Suppressor macrophage (primary cell): ENCODE measurements at regions not wholly inside any gene's neighbourhood (a gene's known extent, or its start where the extent isn't known, plus 50 kb on each side); places are given as distances from the start of the nearest gene placed in this dataset.

ENCODE experiments used
- DNase-seq, 4 experiments: peaks; one replicate each; pipeline ENCODE4 v3.0.0-alpha.2; 2020 to 2022

DNA sequence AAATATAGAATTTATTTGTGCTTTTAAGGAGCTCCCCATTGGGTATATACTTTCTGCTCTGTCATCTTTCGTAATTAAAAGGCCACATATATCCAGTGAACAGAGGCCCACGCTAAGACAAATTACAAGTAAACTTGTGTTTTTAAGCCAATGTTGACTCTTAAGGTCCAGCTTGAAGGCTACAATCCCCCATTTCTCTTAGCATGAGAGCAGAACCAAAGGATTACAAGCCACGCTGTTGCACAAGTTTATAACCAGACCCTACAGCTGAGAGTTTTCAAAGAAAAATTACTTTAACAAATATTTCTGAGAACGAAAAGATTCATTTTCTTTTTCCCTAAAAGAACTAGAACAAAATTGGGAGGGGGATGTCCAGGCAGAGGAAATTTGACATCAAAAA is 471.0 kb downstream of the TXNL1 start:
- no peak for DNase-seq

DNA sequence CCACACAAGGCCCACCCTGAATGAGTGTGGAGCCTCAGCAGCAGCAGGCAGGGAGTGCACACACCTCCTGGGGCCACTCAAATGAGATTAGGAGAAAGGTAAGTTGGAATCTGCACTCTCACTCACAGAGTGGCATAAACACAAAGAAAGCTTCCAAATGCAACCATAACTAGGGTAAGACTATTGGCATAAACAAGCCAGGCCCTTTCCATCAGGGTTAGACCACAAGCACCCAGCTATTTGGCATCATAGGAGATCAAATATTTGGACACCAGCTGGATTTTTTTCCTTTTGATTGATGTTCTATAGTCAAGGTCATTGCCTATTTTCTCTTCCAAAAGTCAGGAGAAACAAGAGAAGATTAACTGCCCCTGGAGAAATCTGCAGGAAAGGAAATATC is 471.5 kb downstream of the TXNL1 start:
- no peak for DNase-seq

GRCh38 chr18:56165601-56166355 is 472.6 kb downstream of the TXNL1 start:
- DNase-seq = peak in 3 of 4 experiments; percentile 23 to 40 (median 29)

DNA sequence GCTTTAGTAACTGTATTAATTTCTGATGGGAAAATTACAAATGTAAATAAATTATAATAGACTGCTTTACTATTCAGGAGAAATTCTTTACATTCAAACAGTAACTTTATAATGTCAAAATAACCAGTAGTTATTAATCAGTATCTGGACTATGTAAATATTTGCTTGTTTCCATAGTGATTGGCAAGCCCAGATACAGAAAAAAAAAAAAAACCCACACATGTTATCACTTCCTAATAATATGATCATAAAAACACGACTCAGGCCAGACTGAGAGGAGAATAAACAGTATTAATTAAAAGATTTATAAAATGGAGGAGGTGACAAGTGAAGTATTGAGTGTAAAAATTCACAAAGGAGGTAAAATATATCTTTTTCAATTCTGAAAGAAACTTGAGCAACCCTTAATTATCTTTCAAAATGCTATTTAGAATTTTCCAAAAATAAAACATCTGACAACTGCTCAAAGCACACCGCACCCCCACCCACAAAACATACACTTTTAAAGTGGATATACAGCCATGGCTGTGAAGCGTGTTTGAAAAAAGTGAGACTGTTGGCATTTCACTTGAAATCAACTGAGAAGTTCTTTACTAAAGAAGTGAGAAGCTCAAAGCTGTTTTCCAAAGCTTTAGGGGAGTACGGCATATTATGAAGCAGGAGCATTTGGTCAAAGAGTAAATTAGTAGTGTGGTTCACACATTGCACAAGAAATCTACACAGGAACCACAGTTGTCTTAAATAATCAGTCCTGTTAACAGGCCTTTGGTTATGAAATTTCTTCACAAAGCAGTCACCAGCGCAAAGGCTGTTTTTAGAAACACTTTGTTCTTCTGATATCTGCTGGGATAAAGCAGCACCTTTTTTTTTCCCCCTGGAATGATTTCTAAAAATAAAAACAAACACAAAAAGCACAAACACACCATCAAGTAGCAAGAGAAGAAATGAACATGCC is 475.8 kb downstream of the TXNL1 start:
- DNase-seq = peak in 3 of 4 experiments; percentile 4 to 51 (median 50)

DNA sequence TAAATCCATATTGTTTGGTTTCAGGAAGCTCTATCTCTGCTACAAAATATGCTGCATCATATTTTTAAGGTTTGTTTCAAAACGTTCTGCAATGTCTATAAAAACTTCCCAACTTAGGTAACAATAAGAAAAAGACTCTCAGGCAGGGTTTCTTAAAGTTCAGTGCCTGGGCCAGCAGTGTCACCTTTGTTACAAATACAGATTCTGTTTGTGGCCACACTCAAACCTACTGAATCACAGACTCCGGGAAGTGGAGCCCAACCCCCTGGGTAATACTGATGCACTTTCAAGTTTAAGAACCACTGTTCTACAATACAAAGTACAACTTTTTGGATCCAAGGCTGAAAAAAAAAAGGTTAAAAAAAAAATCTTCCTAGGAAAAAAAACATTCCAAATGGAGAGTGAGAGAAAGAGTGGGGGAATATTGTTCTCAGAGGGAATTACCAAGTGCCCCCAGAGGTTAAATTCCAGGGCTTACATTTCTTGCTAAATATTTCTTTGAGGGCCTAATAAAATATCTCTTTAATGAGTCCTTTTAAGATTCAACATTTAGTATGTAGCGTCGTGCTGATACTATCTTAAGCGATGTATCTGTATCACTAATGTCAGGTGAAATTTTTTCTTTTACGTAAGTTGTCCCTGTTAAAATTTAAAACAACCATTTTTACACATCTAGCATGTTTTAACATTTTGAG is 476.7 kb downstream of the TXNL1 start:
- peak in 2 of 4 experiments; percentile 5 to 10 for DNase-seq

DNA sequence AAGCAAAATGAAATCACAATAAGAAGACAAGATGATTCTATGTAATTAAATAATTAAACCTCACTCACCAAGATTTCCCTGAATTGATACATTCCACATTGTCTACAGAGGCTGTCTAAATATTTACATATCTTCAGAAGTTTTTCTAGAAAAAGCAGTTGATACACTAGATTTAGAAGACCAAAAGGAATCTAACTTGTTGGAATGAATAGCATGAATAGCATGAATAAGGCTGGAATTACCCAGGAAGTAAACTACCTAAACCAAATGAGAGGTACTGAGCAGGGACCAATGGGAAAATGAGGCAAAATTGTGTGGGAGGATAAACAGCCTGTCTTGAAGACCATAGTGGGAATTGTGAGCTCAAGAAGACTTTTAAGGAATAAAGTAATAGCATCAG is 479.7 kb downstream of the TXNL1 start:
- DNase-seq = no peak

DNA sequence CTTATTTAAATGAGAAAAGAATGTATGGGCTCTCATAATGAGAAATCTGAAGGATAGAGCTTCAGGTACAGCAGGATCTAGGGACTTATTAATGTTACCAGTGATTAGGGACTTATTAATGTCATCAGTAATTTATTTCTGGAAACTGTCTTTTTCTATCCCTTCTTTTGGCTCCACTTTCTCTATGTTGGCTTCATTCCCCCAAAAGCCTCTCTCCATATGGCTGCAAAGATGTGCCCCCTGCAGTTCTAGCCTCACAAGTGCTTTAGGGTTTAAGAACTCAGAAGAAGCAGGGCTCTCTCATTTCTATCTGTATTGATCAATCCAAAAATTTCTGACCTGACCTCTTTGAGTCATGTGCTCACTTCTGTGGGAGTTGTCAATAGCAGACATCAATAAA is 480.9 kb downstream of the TXNL1 start:
- no peak for DNase-seq

DNA sequence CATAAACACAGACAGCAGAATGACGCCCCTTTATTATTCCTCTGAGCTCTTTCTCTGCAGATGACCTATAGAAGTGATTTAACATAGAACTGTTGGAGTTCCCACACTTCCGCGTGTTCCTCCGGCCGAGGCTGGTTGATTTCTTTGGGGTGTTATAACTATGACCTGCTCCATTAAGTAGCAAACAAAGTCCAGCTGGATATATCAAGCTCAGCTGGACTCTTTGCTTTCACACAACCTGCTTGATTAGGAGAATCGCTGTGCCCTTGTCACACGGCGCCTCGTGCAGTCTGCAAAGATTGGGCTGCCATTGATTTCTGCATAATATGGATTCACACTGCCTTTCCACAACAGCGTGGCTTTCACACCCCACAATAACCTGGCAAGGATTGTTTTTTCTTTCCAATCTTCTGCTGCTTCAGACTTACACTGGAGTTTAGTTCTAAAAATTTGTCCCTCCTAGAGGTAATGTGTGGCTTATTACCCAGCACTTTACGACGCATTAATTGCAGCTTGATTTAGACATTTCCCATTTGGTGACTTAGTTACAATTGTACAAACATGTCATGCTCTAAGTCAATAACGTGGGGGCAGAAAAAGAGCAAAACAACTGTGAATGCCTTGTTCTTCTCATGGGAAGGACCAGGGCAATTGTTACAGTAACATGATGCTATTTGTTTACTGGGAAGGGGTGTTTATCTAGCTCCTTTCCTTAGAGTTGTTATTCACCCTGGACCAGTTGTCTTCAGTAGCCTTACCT is 485.7 kb downstream of the TXNL1 start:
- no peak for DNase-seq

DNA sequence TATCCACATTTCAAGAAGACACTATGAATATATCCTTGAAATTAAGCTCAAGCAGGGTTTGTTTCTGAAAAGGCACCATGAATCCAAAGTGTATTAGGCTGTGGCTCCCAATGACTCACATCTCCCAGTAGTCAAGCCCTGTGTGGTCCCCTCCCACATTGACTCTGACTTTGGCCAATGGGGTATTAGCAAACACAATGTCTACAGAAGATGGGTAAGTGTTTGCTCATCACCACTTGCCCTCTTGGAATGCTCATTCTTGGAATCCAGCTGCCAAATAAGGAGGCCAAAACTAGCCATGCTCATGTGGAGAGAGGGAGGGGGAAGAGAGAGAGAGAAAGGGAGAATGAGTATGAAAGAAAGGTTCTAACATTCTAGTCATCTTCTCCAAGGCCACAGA is 490.0 kb downstream of the TXNL1 start:
- DNase-seq = no peak

GRCh38 chr18:56146565-56146964 is 491.8 kb downstream of the TXNL1 start:
- DNase-seq = no peak

DNA sequence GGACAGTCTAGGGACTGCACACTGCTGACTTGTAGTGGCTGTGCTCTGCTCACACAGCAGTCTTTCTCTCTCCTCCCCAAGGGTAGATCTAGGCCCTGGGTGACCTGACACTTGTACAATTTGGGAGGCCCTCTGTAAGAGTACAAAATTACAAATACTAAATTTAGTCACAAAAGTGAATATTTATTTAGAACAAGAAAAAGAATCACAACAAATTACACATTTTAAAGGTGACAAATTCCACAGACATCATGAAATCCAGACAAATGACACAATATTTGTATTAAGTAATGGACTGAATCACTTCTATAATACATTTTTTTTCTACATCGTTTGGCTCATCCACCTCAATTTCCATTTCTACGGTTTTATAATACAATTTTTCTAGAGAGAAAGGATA is 496.4 kb downstream of the TXNL1 start:
- DNase-seq = no peak

DNA sequence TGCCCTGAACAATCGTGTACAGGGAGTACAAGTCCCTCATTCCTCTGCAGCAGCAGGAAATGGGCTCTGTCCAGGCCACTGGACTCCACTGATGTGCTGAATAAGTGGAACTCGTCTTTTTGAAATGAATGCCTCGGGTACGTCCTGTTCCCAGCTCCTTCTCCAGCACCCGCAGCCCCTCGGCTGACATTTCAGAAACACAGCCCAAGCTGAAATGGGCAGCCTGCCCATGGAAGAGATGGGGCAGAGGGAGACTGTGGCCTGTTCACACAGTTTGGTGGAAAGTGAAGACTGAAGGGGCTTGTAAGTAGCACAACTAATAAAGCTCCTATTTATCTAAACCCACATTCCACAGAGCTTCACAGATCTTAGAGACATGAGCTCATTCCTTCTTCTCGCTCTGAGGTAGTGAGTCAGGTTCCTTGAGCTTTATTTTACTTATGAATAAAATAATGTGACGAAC is 498.6 kb downstream of the TXNL1 start:
- DNase-seq = no peak

DNA sequence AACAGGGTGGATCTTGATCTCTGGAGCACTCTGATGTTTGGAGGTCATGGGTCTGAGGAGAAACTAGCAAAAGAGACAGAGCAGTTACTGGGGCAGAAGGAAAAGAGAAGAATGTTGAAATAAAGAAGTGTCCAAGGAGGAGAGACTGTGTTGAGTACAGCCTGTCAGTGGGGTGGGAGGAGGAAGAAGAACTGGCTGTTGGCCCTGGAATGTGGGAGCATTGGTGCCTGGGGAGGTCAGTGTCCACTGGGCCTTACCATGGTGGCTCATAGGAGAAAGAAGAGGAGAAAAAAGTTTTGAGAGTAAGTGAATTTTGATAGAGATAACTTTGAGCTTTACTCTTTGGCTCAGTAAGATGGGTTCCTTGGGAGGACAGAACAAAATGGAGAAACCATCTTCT is 499.0 kb downstream of the TXNL1 start:
- peak in 1 of 4 experiments; percentile 10 for DNase-seq

GRCh38 chr18:56136105-56136504 is 502.3 kb downstream of the TXNL1 start:
- no peak for DNase-seq

DNA sequence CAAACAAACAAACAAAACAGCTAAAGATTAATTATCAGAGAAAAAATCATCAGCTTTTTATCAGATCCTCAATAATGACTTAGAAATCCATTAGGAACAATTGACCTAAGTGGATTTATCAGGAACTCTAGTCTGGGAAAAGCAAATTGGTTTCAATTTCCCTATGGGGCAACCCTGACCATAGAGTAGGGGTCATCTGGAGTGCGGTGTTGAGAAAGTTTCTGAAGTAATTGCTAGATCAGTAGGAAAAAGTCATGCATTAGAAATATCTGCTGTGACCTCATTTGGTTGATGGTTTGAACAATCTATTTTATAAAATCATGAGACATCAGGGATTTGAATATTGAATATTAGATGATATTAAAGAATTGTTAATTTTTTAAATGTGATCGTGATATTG is 507.9 kb downstream of the TXNL1 start:
- DNase-seq = peak in 1 of 4 experiments; percentile 7

DNA sequence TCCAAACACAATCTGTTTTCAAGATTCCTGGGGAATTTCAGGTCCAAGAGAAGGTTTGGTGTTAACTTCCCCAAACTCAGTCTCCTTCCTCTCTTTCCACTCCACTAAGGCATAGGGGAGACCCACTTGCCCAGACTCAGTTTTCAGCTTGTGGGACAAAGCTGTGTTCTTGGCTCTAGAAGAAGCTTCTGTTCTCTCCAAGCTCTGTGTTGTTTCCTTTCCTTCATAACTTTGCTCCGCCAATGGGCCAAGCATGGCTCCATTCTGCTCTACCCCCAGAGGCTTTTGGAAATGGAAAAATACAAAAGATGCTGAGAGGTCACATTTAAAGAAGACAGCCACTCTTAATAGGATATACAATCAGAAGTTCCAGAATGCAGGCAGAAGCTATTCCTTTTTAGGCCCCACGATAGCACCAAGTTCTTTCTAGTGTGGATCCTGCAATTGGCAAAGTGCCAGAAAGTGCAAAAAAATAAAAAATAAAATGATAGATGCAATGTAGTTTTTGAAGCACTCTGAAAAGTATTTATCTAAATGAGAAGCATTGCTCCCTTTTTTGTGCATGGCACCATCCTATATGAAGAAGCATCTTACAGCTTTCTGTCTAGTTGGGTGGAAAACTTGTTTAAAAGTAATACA is 510.1 kb downstream of the TXNL1 start:
- peak in 1 of 4 experiments; percentile 7 for DNase-seq

- DNase-seq = no peak
Measured at GRCh38 chr18:56127322-56128099, 510.9 kb downstream of the TXNL1 start.

DNA sequence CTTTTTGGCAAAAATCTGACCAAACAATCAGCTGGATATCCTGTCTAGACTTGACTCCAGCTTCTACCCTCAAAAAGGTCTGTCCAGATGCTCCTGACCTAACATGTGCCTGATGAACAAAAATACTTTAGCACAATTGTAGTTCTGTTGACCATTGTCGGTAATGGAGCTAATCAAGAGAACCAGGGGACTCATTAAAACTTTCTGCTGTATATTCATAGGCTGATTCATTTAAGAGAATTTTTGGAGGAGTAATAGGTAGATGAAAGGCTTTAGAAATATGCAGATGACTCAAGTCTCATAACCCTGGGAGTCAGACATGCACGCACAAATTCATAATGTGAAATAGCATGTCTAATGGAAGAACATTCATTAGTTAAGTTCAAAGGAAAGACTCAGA is 514.2 kb downstream of the TXNL1 start:
- no peak for DNase-seq

DNA sequence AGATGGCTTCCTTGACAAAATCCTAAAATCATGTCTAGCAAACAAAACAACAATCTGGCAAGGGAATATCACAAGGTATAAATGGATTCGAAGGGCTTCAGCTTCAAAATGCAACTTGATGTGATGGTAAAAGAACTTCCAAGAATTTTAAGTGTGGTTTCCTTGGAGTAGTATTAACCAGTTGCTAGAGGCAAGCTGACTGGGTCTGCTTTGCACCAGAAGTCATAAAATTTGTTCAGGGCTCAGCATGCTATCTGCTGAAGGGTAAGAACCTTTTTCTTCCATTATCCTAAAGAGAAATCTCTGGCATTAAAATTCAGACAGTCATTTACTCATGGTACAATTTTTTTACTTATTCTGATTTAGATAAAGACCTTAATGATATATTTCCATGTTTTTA is 516.7 kb downstream of the TXNL1 start:
- DNase-seq = no peak

DNA sequence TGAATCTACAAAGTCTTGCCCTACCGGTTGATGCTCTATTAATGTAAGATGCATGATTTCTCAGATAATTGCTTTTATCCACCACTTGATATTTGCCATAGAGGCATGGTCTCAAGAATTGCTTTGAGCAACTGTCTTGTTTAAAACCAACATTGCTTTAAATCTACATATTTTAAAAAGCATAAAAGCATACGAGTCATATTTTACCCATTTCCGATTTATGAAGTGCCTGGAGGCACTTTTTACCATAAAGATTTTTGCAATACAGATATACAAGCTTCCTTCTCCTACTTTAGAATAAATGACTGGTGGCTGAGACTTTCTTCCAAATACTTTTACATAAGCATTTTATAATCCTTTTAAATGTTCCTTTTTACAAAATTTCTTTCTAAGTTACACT is 517.6 kb downstream of the TXNL1 start:
- no peak for DNase-seq

DNA sequence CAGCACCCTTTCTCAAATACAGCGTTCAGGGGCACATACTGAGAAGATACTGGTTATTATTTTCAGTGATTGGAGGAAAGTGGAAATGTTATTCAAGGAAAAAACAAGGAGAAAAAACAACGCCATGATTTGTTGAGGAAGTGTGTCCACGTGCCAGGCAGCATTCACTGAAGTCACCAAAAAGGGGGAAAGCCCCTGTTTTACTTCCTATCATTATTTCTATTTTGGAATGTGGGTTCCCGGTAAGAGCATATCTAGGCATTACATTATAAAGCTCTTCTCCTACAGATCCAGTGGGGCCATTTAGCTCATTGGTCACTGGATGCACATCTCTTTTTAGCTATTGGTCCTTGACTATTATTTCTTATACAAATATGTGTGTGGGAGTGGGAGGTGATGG is 518.7 kb downstream of the TXNL1 start:
- DNase-seq = peak; percentile 24 to 62 (median 48)
